Smooth muscle cell (in vitro differentiated cells): ENCODE measurements at regions not wholly inside any gene's neighbourhood (a gene's known extent, or its start where the extent isn't known, plus 50 kb on each side); places are given as distances from the start of the nearest gene placed in this dataset.

Experiments
- DNase-seq: peaks from one replicate; lab custom pipeline; 2025; ENCODE audit not compliant: unreplicated experiment; lab: John Stamatoyannopoulos, UW
- H2AFZ ChIP-seq: fragments of 200-600 bp; sonication (generic); 2 replicates; pipeline ENCODE4 v1.6.0; 2016; ENCODE audit warnings: antibody characterized with exemption, low read depth, mild to moderate bottlenecking
- H3F3A ChIP-seq: fragments of 200-600 bp; sonication (generic); 2 replicates; pipeline ENCODE4 v1.6.0; 2017; ENCODE audit warnings: antibody characterized with exemption, low read depth
- H3K27ac ChIP-seq: fragments of 200-600 bp; sonication (generic); 2 replicates; pipeline ENCODE4 v1.5.1; 2016; ENCODE audit warnings: low read depth, mild to moderate bottlenecking
- H3K27me3 ChIP-seq: fragments of 200-600 bp; sonication (generic); 2 replicates; pipeline ENCODE4 v1.6.1; 2016; ENCODE audit warnings: low read depth, mild to moderate bottlenecking
- H3K36me3 ChIP-seq: fragments of 200-600 bp; sonication (generic); 2 replicates; pipeline ENCODE4 v1.5.1; 2016; ENCODE audit warnings: low read depth
- H3K4me1 ChIP-seq: fragments of 200-600 bp; sonication (generic); 2 replicates; pipeline ENCODE4 v1.5.1; 2016; ENCODE audit warnings: low read depth
- H3K4me2 ChIP-seq: fragments of 200-600 bp; sonication (generic); 2 replicates; pipeline ENCODE4 v1.6.0; 2016; ENCODE audit warnings: mild to moderate bottlenecking
- H3K4me3 ChIP-seq: fragments of 200-600 bp; sonication (generic); 2 replicates; pipeline ENCODE4 v1.5.1; 2016; ENCODE audit warnings: mild to moderate bottlenecking
- H3K79me2 ChIP-seq: fragments of 200-600 bp; sonication (generic); 2 replicates; pipeline ENCODE4 v1.6.0; 2016; ENCODE audit warnings: low read depth, mild to moderate bottlenecking
- H3K9ac ChIP-seq: fragments of 200-600 bp; sonication (generic); 2 replicates; pipeline ENCODE4 v1.6.0; 2016; ENCODE audit warnings: low read depth
- H3K9me3 ChIP-seq: fragments of 200-600 bp; sonication (generic); replicated peaks from 2 replicates; pipeline ENCODE4 v1.5.1; 2016; ENCODE audit warnings: low read depth
- H4K20me1 ChIP-seq: fragments of 200-600 bp; sonication (generic); 2 replicates; pipeline ENCODE4 v1.6.0; 2016; ENCODE audit warnings: low read depth
- CTCF ChIP-seq: fragments of 200-600 bp; sonication (generic); IDR thresholded peaks from 2 replicates; pipeline ENCODE4 v1.5.1; 2017; ENCODE audit warnings: borderline replicate concordance, mild to moderate bottlenecking, antibody characterized with exemption; ENCODE audit not compliant: insufficient read depth, poor library complexity, severe bottlenecking
- WGBS: methylation state at CpG from one replicate; pipeline ENCODE4 v1.1.7; 2016; ENCODE audit warnings: low lambda C conversion rate; 5-methylcytosine and 5-hydroxymethylcytosine counted together

GRCh38 chr9:24286761-24287160 lies 258.9 kb downstream of the IZUMO3 start:
- WGBS = 88% methylated on average over 3 of the region's 3 CpGs
- H3K79me2 ChIP-seq = no peaks in the 10 kb centered on the region
- no peak for DNase-seq
- TF ChIP-seq CTCF = no peak
- no peak overlapping the region for H3K4me3 ChIP-seq
- no peaks in the 10 kb centered on the region for H3K9me3 ChIP-seq
- H3K27me3 ChIP-seq = no peaks in the 10 kb centered on the region
- H3K9ac ChIP-seq = no peak overlapping the region
- H3K27ac ChIP-seq = no peak overlapping the region
- no peaks in the 10 kb centered on the region for H3F3A ChIP-seq
- H3K36me3 ChIP-seq = no peaks in the 10 kb centered on the region
- H3K4me2 ChIP-seq = no peak overlapping the region
- no peaks in the 10 kb centered on the region for H4K20me1 ChIP-seq
- no peaks in the 10 kb centered on the region for H3K4me1 ChIP-seq
- no peak overlapping the region for H2AFZ ChIP-seq

- Histone ChIP-seq H3K79me2 (no peaks in the 10 kb centered on the region), H2AFZ (no peak overlapping the region), H3K27ac (peak overlapping the region; percentile 58), H3K4me2 (peak overlapping the region; percentile 64), H3K9ac (no peak overlapping the region), H3K4me3 (no peak overlapping the region), H3K27me3 (no peaks in the 10 kb centered on the region), H4K20me1 (no peaks in the 10 kb centered on the region), H3F3A (no peaks in the 10 kb centered on the region), H3K36me3 (no peaks in the 10 kb centered on the region), H3K9me3 (no peaks in the 10 kb centered on the region), H3K4me1 (peaks cover 4% of the 10 kb centered on the region)
- TF ChIP-seq CTCF = no peak
- WGBS = 83% methylated on average over 1 of the region's 1 CpG
- DNase-seq = no peak
Measured at GRCh38 chr9:24258626-24259025, 287.1 kb downstream of the IZUMO3 start.

GRCh38 chr9:24257726-24258125 lies 288.0 kb downstream of the IZUMO3 start:
- Histone ChIP-seq H3K4me3 (no peak overlapping the region), H3K36me3 (no peaks in the 10 kb centered on the region), H3K9me3 (no peaks in the 10 kb centered on the region), H3K79me2 (no peaks in the 10 kb centered on the region), H3K4me1 (peaks cover 4% of the 10 kb centered on the region), H2AFZ (no peak overlapping the region), H3K27me3 (no peaks in the 10 kb centered on the region), H3F3A (no peaks in the 10 kb centered on the region), H3K27ac (peak overlapping the region; percentile 43), H3K4me2 (peak overlapping the region; percentile 35), H3K9ac (no peak overlapping the region), H4K20me1 (no peaks in the 10 kb centered on the region)
- TF ChIP-seq CTCF = no peak
- no peak for DNase-seq
- WGBS = 54% methylated on average over 1 of the region's 1 CpG

- Histone ChIP-seq H3K36me3 (no peaks in the 10 kb centered on the region), H3K27ac (no peak overlapping the region), H3K9me3 (peaks cover 5% of the 10 kb centered on the region), H3K4me1 (no peaks in the 10 kb centered on the region), H3K4me3 (no peak overlapping the region), H3K79me2 (no peaks in the 10 kb centered on the region), H3K27me3 (no peaks in the 10 kb centered on the region), H3F3A (no peaks in the 10 kb centered on the region), H2AFZ (no peak overlapping the region), H3K9ac (no peak overlapping the region), H3K4me2 (no peak overlapping the region), H4K20me1 (no peaks in the 10 kb centered on the region)
- 13% methylated on average over 2 of the region's 2 CpGs for WGBS
- TF ChIP-seq CTCF = peak; percentile 66
- DNase-seq = no peak
Measured at GRCh38 chr9:24245988-24246387, 299.7 kb downstream of the IZUMO3 start.
